GM19372 (cell line): ENCODE measurements at regions not wholly inside any gene's neighbourhood (a gene's known extent, or its start where the extent isn't known, plus 50 kb on each side); places are given as distances from the start of the nearest gene placed in this dataset.

ENCODE experiments used
- ATAC-seq: cut with Tn5 transposase; IDR thresholded peaks from one replicate; pipeline ENCODE4 v1.9.1; 2021; ENCODE audit warnings: mild to moderate bottlenecking, low read depth, moderate library complexity; ENCODE audit not compliant: unreplicated experiment

DNA sequence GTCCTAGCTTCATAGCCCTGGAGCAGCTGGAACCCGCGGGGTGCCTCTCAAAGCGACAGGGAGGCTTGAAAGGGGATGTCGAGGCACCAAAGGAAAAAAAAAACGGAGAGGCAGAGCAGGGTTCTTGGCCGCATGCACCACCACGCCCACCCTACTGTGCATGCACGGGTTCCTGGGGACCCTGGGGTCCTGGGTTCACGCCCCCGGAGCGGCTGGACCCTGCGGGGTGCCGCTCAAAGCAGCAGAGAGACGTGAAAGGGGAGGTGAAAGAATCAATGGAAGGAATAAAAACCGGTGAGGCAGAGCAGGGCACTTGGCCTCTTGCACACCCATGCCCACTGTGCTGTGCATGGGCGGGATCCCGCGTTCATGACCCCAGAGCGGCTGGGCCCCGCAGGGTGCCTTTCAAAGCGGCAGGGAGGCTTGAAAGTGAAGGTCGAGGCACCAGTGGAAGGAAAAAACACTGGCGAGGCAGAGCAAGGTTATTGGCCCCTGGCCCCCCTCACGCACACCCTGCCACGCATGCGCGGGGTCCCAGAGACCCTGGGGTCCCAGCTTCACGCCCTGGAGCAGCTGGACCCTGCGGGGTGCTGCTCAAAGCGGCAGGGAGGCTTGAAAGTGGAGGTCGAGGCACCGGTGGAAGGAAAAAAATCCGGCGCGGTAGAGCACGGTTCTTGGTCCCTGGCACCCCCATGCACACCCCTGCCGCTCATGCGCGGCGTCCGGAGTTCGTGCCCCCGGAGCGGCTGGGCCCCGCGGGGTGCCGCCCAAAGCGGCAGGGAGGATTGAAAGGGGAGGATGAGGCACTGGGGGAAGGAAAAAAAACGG is 318.5 kb downstream of the ALG10 start:
- ATAC-seq, result no peak

DNA sequence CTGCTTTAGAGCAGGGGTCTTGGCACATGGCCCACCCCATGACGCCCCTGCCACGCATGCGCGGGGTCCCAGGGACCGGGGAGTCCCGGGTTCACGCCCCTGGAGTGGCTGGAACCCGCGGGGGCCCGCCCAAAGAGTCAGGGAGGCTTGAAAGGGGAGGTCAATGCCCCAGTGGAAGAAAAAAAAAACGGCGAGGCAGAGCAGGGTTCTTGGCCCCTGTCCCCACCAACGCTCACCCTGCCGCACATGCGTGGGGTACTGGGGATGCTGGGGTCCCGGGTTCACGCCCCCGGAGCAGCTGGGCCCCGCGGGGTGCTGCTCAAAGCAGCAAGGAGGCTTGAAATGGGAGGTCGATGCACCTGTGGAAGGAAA is 319.1 kb downstream of the ALG10 start:
- no peak for ATAC-seq

- no peak for ATAC-seq
Measured at GRCh38 chr12:34342048-34342447, 319.8 kb downstream of the ALG10 start.

DNA sequence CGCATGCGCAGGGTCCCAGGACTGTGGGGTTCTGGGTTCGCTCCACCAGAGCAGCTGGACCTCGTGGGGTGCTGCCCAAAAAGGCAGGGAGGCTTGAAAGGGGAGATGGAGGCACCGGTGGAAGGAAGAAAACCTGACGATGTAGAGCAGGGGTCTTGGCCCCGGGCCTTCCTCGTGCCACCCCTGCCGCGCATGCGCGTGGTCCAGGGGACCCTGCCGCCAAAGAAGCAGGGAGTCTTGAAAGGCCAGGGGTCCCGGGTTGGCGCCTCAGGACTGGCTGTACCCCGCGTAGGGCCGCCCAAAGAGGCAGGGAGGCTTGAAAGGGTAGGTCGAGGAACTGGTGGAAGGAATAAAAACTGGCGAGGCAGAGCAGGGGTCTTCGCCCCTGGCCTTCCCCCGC is 321.0 kb downstream of the ALG10 start:
- no peak for ATAC-seq

DNA sequence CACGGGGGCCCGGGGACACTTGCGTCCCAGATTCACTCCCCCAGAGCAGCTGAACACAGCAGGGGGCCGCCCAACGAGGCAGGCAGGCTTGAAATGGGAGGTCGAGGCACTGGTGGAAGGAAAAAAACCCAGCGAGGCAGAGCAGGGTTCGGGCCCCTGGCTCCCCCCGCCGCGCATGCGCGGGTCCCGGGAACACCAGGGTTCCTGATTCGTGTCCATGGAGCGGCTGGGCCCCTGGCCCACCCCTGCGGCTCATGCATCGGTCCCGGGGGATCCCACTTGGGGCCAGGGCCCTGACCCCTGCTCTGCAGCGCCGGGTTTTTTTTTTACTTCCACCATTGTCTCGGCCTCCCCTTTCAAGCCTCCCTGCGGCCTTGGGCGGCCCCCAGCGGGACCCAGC is 321.5 kb downstream of the ALG10 start:
- no peak for ATAC-seq

- no peak for ATAC-seq
Measured at GRCh38 chr12:34344851-34345522, 322.7 kb downstream of the ALG10 start.

GRCh38 chr12:34345801-34346200 is 323.5 kb downstream of the ALG10 start:
- no peak for ATAC-seq

GRCh38 chr12:34346372-34347034 is 324.2 kb downstream of the ALG10 start:
- ATAC-seq, result no peak

DNA sequence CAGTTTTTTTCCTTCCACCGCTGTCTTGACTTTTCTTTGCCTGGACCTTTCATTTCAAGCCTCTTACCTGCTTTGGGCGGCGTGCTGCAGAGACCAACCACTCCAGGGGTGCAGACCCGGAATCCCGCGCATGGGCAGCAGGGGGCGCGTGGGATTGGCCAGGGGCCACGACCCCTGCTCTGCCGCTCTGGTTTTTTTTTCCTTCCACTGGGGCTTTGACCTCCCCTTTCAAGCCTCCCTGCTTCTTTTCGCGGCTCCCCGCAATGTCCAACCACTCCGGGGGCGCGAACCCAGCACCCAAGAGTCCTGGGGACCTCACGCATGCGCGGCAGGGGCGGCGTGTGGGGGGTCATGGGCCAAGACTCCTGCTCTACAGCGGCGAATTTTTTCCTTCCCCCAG is 325.1 kb downstream of the ALG10 start:
- no peak for ATAC-seq

DNA sequence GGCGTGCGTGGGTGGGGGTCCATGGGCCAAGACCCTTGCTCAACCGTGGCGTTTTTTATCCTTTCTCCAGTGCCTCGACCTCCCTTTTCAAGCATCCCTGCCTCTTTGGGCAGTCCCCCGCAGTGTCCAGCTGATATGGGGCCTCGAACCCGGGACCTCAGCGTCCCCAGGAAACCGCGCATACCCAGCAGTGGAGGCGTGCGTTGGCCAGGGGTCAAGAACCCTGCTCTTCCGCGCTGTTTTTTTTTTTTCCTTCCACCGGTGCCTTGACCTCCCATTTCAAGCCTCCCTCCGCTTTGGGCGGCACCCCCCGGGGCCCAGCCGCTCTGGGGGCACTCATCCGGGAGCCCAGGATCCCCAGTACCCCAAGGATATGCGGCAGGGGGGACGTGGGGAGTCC is 325.8 kb downstream of the ALG10 start:
- ATAC-seq, result no peak

DNA sequence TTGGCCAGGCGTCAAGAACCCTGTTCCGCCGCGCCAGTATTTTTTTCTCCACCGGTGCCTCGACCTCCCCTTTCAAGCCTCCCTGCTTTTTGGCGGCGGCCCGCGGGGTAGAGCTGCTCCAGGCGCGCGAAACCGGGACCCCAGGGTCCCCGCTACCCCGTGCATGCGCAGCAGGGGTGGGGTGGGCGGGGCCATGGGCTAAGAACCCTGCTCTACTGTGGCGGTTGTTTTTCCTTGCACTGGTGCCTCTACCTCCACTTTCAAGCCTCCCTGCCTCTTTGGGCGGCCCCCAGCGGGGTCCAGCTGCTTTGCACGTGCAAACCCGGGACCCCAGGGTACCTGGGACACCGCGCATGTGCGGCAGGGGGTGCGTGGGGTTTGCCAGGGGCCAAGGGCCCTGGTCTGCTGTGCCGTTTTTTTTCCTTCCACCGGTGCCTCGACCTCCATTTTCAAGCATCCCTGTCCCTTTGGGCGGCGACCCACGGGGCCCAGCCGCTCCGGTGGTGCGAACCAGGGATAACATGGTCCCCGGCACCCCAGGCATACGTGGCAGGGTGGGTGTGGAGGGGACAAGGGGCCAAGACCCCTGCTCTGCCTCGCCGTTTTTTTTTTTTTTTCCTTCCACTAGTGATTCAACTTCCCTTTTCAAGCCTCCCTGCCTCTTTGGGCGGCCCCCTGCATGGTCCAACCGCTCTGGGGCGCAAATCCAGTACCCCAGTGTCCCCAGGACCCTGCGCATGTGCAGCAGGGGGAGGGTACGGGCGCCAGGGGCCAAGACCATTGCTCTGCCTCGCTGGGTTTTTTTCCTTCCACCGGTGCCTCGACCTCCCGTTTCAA is 326.8 kb downstream of the ALG10 start:
- ATAC-seq, result no peak

DNA sequence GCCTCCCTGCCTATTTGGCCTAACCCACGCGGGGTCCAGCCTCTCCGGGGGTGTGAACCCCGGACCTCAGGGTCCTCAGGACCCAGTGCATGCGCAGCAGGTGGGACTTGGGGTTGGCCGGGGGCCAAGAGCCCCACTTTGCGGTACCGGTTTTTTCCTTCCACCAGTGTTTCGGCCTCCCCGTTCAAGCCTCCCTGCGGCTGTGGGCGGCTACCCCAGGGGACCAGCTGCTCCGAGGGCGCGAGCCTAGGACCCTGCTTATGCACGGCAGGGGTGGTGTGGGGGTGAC is 327.3 kb downstream of the ALG10 start:
- no peak for ATAC-seq

- ATAC-seq, result no peak
Measured at GRCh38 chr12:34350092-34351041, 328.1 kb downstream of the ALG10 start.

GRCh38 chr12:34352098-34352497 is 329.8 kb downstream of the ALG10 start:
- no peak for ATAC-seq

GRCh38 chr12:34354239-34355200 is 332.2 kb downstream of the ALG10 start:
- no peak for ATAC-seq

DNA sequence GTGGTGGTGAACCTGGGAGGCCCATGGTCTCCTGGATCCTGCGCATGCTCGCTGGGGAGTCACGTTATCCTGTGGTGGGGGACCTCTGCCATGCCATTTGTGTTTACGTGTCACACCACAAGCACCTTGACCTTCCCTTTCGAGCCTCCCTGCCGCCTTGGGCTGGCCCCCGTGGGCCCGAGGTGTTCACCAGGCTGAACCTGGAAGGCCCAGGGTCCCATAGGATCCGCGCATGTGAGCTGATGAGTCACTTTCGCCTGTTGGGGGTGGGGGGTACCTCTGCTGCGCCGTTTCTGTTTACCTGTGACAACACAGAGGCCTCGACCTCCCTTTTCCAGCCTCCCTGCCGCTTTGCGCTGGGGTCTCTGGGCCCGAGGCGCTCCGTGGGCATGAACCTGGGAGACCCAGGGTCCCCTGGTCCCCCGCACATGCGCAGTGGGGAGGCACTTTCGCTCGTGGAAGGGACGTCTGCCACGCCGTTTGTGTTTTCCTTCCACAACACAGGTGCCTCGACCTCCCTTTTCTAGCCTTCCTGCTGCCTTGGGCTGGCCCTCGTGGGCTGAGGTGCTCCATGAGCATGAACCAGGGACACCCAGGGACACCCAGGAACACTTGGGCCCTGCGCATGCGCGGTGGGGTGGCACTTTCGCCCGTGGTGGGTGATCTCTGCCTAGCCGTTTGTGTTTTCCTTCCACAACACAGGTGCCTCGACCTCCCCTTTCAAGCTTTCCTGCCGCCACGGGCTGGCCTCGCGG is 334.1 kb downstream of the ALG10 start:
- no peak for ATAC-seq

- no peak for ATAC-seq
Measured at GRCh38 chr12:34357791-34358190, 335.5 kb downstream of the ALG10 start.

DNA sequence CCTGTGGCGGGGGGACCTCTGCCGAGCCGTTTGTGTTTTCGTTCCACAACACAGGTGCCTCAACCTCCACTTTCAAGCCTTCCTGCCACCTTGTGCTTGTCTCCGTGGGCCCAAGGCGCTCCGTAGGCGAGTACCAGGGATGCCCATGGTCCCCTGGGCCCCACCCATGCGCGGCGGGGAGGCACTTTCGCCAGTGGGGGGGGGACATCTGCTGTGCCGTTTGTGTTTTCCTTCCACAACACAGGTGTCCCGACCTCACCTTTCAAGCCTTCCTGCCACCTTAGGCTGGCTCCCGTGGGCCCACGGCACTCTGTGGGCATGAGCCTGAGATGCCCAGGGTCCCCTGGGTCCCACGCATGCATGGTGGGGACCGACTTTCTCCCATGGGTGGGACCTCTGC is 335.9 kb downstream of the ALG10 start:
- ATAC-seq, result no peak
